Left ventricle myocardium superior (tissue), 1 donor: ENCODE measurements at regions not wholly inside any gene's neighbourhood (a gene's known extent, or its start where the extent isn't known, plus 50 kb on each side); places are given as distances from the start of the nearest gene placed in this dataset.

Experiments used
- ATAC-seq: fragments of 200-7000 bp; cut with Tn5 transposase; one replicate; pipeline ENCODE4 v1.9.1; 2020; ENCODE audit warnings: mild to moderate bottlenecking, moderate library complexity
- DNase-seq: peaks from one replicate; pipeline ENCODE4 v3.0.0-alpha.2; 2020
- intact Hi-C: fragments of 100-400 bp; cut with micrococcal nuclease; formaldehyde crosslinking; loops from one replicate; pipeline ENCODE4 v1.11.0; 2022
- donor health status: DM: no; HTN: yes; CAD: no; lungs with severe emphysema.

GRCh38 chr21:41636636-41637630 is 129.0 kb upstream of the TMPRSS2 start:
- DNase-seq (no peak), ATAC-seq (no peak)
- intact Hi-C loops = no loop called here

DNA sequence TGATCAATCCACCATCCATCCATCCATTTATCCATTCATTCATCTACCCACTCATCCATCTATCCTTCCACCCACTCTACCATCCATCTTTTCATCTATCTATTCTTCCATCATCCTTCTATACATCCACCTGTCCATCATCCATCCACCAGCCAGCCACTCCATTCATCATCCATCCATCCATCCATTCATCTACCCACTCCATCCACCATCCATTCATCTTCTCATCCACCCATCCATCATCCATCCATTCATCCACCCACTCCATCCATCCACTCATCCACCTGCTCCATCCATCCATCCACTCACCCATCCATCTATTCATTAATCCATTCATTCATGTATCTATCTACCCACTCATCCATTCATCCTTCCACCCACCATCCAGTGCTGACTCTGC is 127.9 kb upstream of the TMPRSS2 start:
- intact Hi-C loops = no loop called here
- ATAC-seq = no peak
- DNase-seq = no peak

DNA sequence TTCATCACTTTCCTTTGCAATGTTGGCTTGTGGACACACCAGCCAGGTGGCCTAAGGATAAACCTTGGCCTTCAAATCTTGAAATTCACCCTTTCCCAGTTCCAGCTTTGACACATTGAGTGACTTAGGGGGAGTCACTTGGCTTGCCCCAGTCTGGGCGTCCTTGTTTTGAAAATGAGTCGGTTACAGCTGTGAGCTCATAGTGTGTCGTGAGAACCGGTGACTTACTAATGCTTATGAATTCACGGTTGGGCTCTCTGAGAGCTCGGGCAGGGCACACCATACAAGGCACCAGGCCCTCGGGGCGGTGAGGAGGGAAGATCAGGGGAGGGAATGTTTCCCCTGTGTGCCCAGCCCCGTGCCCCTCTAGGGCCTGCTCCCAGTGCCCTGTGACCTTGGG is 126.9 kb upstream of the TMPRSS2 start:
- no peak for DNase-seq
- intact Hi-C loops = no loop called here
- ATAC-seq = no peak

DNA sequence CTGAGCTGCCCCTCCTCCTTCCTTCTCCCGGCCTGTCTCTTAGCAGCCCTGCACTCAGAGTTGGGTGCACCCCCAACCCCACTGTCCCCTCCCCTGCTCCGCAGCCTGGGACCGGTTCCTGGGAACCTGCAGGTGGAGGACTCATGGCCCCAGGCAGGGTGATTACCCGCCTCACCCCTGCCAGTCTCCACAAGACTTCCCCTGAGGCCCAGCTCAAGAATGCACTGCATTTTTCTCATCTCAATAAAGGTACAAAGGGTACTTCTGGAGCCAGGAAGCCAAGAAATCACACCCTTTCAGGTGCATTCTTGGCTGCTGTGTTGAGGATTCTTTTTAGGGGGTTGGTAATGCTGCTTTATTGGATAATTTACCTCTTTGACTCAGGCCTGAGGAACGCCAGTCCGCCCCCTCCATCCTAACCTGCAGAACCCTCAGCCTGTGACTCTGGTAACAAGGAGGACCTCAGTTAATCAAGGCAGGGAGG is 126.3 kb upstream of the TMPRSS2 start:
- intact Hi-C loops = no loop called here
- DNase-seq = no peak
- ATAC-seq = no peak

GRCh38 chr21:41633627-41634026 is 125.7 kb upstream of the TMPRSS2 start:
- intact Hi-C loops = no loop called here
- no peak for DNase-seq
- ATAC-seq = no peak

GRCh38 chr21:41632748-41633475 is 125.0 kb upstream of the TMPRSS2 start:
- intact Hi-C loops = no loop called here
- DNase-seq (no peak), ATAC-seq (no peak)

- no peak for ATAC-seq
- intact Hi-C loops = no loop called here
- no peak for DNase-seq
Observed at GRCh38 chr21:41631564-41632461, 123.9 kb upstream of the TMPRSS2 start.

- intact Hi-C loops = no loop called here
- no peak for ATAC-seq
- DNase-seq = no peak
Observed at GRCh38 chr21:41630917-41631316, 123.0 kb upstream of the TMPRSS2 start.

GRCh38 chr21:41630249-41630648 is 122.3 kb upstream of the TMPRSS2 start:
- ATAC-seq = no peak
- DNase-seq = no peak
- intact Hi-C loops = no loop called here

DNA sequence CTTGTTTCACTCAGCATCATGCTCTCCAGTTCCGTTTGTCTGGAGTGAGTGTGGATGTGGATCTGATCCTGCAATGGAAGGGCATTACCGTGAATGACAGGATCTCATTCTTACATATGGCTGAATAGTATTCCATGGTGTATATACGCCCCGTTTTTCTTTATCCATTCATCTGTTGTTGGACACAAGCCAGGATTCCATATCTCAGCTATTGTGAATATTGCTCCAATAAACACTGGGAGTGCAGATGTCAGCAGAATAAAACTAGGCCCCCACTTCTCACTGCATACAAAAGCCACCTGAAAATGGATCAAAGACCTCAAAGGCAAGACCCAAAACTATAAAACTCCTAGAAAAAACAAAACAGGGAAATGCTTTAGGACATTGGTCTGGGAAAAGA is 120.3 kb upstream of the TMPRSS2 start:
- intact Hi-C loops = no loop called here
- no peak for DNase-seq

DNA sequence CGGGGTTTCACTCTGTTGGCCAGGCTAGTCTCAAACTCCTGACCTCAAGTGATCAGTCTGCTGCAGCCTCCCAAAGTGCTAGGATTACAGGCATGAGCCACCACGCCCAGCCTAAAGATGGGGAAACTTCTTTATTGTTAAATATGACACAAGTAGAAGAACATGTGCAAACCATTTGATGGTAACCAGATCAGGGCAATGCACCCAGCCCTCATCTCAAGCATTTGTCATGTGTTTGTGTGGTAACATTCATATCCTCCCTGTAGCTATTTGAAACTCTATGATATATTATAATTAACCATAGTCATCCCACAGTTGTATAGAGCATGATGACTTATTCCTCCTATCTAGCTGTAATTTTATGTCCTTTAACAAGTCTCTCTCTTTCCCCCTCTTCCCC is 119.5 kb upstream of the TMPRSS2 start:
- DNase-seq = no peak
- intact Hi-C loops = no loop called here
- ATAC-seq = no peak

More for the DNA sequence above, 120.3 kb upstream of the TMPRSS2 start:
- ATAC-seq = no peak

- no peak for ATAC-seq
- intact Hi-C loops = no loop called here
- DNase-seq = no peak
Observed at GRCh38 chr21:41626021-41626420, 118.1 kb upstream of the TMPRSS2 start.

DNA sequence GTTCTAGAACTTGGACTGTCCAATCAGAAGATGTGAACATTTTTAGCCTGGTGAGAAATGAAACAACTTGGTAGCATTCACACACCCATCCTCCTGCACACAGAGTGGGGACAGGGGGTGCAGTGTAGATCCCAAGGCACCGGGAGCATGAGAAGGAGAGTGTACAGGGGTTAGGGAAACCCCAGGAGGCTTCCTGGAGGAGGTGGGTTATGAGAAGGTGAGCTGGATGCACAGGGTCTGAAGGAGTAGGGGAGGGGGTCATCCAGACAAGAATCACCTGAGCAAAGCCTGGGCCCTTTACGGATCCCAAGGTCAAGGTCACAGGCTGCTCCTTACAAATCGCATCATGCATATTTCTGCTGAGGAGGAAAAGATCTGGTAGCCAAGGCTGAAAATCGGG is 117.5 kb upstream of the TMPRSS2 start:
- no peak for ATAC-seq

DNA sequence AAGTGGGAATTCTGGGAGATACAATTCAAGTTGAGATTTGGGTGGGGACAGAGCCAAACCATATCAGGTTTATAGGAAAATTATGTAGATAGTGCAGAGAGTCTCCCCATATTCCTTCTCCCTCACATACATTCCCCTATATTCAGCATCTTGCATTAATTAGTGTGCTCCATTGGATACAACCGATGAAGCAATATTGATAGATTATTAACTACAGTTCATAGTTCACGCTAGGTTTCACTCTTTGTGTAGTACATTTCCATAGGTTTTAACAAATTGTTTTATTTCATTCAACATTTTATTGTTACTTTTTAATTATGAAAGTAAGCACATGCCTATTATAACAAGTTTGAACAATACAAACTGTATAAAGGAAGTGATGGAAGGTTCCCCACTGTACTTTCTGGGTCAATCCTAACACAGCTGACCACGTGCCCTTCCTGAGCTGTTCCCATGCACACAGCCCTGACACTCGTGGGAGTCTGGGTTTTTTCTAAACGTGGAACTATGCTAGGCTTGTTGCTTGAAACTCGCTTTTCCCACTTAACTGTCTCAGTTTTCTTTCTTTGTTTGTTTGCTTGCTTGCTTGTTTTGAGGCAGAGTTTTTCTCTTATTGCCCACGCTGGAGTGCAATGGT is 116.8 kb upstream of the TMPRSS2 start:
- intact Hi-C loops = no loop called here
- DNase-seq (no peak), ATAC-seq (no peak)

More for the DNA sequence above, 117.5 kb upstream of the TMPRSS2 start:
- no peak for DNase-seq
- intact Hi-C loops = no loop called here

DNA sequence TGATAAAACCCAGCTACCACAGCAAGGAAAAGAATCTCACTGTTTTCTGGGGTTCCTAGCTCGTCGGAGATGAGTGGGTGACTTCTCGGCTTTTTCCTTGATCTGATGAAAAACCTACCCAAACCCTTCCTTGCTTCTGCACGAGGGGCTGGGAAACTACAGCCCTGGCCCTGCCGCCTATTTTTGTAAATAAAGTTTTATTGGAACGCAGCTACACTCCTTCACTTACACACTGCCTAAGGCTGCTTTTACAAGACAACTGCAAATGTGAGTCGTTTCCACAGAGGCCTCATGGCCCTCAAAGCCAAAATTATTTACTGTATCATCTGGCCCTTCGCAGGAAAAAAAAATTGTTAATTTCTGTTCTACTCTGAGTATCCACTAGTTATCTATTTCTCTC is 116.0 kb upstream of the TMPRSS2 start:
- no peak for ATAC-seq
- no peak for DNase-seq
- intact Hi-C loops = no loop called here

GRCh38 chr21:41622831-41623548 is 115.0 kb upstream of the TMPRSS2 start:
- no peak for ATAC-seq
- no peak for DNase-seq
- intact Hi-C loops = no loop called here

DNA sequence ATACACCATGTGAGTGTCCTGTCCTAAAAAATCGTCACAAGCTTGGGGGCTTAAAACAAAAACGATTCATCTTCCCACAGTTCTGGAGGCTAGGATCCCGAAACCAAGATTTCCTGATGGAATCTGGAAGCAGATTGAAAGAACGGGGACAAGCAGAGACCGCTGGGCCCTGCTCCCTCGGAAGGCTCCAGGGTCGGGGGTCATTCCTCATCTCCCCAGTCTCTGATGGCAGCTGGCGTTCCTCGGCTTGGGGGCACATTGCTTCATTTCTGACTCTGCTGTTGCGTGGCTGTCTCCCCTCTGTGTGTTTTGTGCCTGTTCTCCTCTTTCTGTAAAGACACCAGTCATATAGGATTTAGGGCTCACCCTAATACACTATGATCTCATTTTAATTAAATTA is 114.2 kb upstream of the TMPRSS2 start:
- intact Hi-C loops = no loop called here
- ATAC-seq (no peak), DNase-seq (no peak)

DNA sequence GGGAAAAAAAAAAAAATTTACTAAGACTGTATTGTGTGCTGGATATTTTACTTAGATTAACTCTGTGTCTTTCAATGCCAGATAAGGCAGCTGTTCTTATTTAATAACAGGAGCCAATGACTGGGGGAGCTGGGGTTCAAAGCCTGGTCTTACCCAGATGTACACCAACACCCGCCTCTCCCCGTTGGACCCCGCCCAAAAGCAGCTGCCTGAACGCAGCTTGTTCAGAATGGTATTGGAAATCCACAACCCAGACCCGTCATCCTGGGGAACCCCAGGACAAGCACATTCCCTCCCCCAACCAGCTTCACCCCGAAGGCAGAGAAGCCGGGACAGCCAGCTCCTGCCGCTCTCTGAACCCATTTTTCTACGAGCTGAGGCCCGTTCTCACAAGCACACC is 113.6 kb upstream of the TMPRSS2 start:
- intact Hi-C loops = no loop called here
- DNase-seq (peak; percentile 42), ATAC-seq (no peak)
